ENCODE measurements at regions not wholly inside any gene's neighbourhood (a gene's known extent, or its start where the extent isn't known, plus 50 kb on each side); places are given as distances from the start of the nearest gene placed in this dataset.

GRCh38 chr5:97745817-97746216 is 562.8 kb upstream of the RIOK2 start:
- Histone ChIP-seq H3K9me3 (peaks cover 0 to 6% of the 10 kb centered on the region in 2 donors), H3K36me3 (peaks cover 4% of the 10 kb centered on the region), H3K4me1 (no peaks in the 10 kb centered on the region), H3K27me3 (no peaks in the 10 kb centered on the region), H3K4me3 (no peak overlapping the region), H3K27ac (no peak overlapping the region)
- DNase-seq (ENCODE audit: low spot score in 2 of 2), result no peak
- TF ChIP-seq POLR2A (IDR thresholded peaks at IDR 0.05) (no peak), POLR2AphosphoS5 (IDR thresholded peaks at IDR 0.05) (no peak), CTCF (IDR thresholded peaks at IDR 0.05) (no peak)
- intact Hi-C loops (cut with DNase I; ENCODE audit: low total_unique reads), result no loop called here

- Histone ChIP-seq H3K27ac (no peak overlapping the region), H3K4me3 (no peak overlapping the region), H3K4me1 (no peaks in the 10 kb centered on the region), H3K36me3 (peaks cover 4% of the 10 kb centered on the region), H3K9me3 (no peaks in the 10 kb centered on the region), H3K27me3 (no peaks in the 10 kb centered on the region)
- no peak for DNase-seq (ENCODE audit: low spot score in 2 of 2)
- intact Hi-C loops (cut with DNase I; ENCODE audit: low total_unique reads), result no loop called here
- TF ChIP-seq CTCF (IDR thresholded peaks at IDR 0.05) (no peak), POLR2A (IDR thresholded peaks at IDR 0.05) (no peak), POLR2AphosphoS5 (IDR thresholded peaks at IDR 0.05) (no peak)
Observed at GRCh38 chr5:97750576-97750975, 567.5 kb upstream of the RIOK2 start.

- intact Hi-C loops (cut with DNase I; ENCODE audit: low total_unique reads), result no loop called here
- Histone ChIP-seq H3K4me3 (no peak overlapping the region), H3K4me1 (no peaks in the 10 kb centered on the region), H3K27me3 (no peaks in the 10 kb centered on the region), H3K9me3 (no peaks in the 10 kb centered on the region), H3K36me3 (peaks cover 4% of the 10 kb centered on the region), H3K27ac (no peak overlapping the region)
- TF ChIP-seq POLR2A (IDR thresholded peaks at IDR 0.05) (no peak), POLR2AphosphoS5 (IDR thresholded peaks at IDR 0.05) (no peak), CTCF (IDR thresholded peaks at IDR 0.05) (no peak)
- DNase-seq (ENCODE audit: low spot score in 2 of 2), result no peak
Observed at GRCh38 chr5:97751540-97751939, 568.5 kb upstream of the RIOK2 start.

GRCh38 chr5:97752871-97753270 is 569.8 kb upstream of the RIOK2 start:
- intact Hi-C loops (cut with DNase I; ENCODE audit: low total_unique reads), result no loop called here
- Histone ChIP-seq H3K9me3 (no peaks in the 10 kb centered on the region), H3K27ac (no peak overlapping the region), H3K4me1 (no peaks in the 10 kb centered on the region), H3K4me3 (no peak overlapping the region), H3K27me3 (no peaks in the 10 kb centered on the region), H3K36me3 (peaks cover 4% of the 10 kb centered on the region)
- DNase-seq (ENCODE audit: low spot score in 2 of 2), result no peak
- no peak for TF ChIP-seq POLR2AphosphoS5 (IDR thresholded peaks at IDR 0.05)
- TF ChIP-seq POLR2A (IDR thresholded peaks at IDR 0.05), result no peak
- TF ChIP-seq CTCF (IDR thresholded peaks at IDR 0.05), result no peak

- Histone ChIP-seq H3K27me3 (no peaks in the 10 kb centered on the region), H3K27ac (no peak overlapping the region), H3K36me3 (no peaks in the 10 kb centered on the region), H3K4me1 (no peaks in the 10 kb centered on the region), H3K4me3 (no peak overlapping the region), H3K9me3 (no peaks in the 10 kb centered on the region)
- intact Hi-C loops (cut with DNase I; ENCODE audit: low total_unique reads), result no loop called here
- TF ChIP-seq POLR2A (IDR thresholded peaks at IDR 0.05) (no peak), POLR2AphosphoS5 (IDR thresholded peaks at IDR 0.05) (no peak), CTCF (IDR thresholded peaks at IDR 0.05) (no peak)
- DNase-seq (ENCODE audit: low spot score in 2 of 2), result no peak
Observed at GRCh38 chr5:97762483-97762882, 579.4 kb upstream of the RIOK2 start.
